K562 (cell line): ENCODE measurements at regions not wholly inside any gene's neighbourhood (a gene's known extent, or its start where the extent isn't known, plus 50 kb on each side); places are given as distances from the start of the nearest gene placed in this dataset.

ENCODE experiments used
- ATAC-seq: fragments of 200-7000 bp; cut with Tn5 transposase; 3 replicates; pipeline ENCODE4 v1.9.1; 2020; ENCODE audit warnings: moderate library complexity
- BruUV-seq: library from RNA; stranded (reverse); fragments of 400-500 nt; replicated peaks from 2 replicates; lab custom pipeline; 2021; lab: Mats Ljungman, UMichigan
- CTCF ChIA-PET: fragments of 300-600 bp; formaldehyde crosslinking; extraction: SDS; loops from one replicate; lab custom pipeline; 2021; ENCODE audit warnings: low intra/inter-chr PET ratio; lab: Yijun Ruan, JAX
- POLR2A ChIA-PET: fragments of 300-600, 350-650 bp; sonication (Branson Sonifier 250); formaldehyde crosslinking; extraction: SDS; loops from one replicate; lab custom pipeline; 2021; ENCODE audit warnings: antibody characterized with exemption, inconsistent platforms; lab: Yijun Ruan, JAX
- DNase-seq, 4 experiments: peaks; one replicate each; pipeline versions ENCODE4 v3.0.0 to v3.0.0-alpha.2; 2011 to 2018; ENCODE audit warnings: low spot score in 3 of 4, mixed read lengths in 3 of 4; ENCODE audit errors: extremely low read depth in 1 of 4
- FAIRE-seq: peaks from 2 replicates; lab custom pipeline; 2011; peaks lifted over from hg19 to GRCh38; lab: Jason Lieb, UNC
- H2AFZ ChIP-seq: 2 replicates; pipeline ENCODE4 v1.6.0; 2011; ENCODE audit warnings: low read depth, low read length, control low read depth, inconsistent platforms
- H3K27ac ChIP-seq: fragments of 200-600 bp; 3 replicates; pipeline ENCODE4 v1.8.0; 2011; ENCODE audit warnings: low read depth, mild to moderate bottlenecking, control low read depth, inconsistent platforms, low read length, moderate library complexity, mixed read lengths; ENCODE audit errors: extremely low read depth
- H3K27me3 ChIP-seq, 2 experiments: fragments of 300-600 bp in 1 of 2; 2 replicates in 1 of 2; 3 replicates in 1 of 2; pipeline versions ENCODE4 v1.6.0 to v1.8.0; 2011; ENCODE audit warnings: inconsistent platforms in 2 of 2, low read length in 2 of 2, mild to moderate bottlenecking in 1 of 2, mixed read lengths in 1 of 2, moderate library complexity in 1 of 2; ENCODE audit not compliant: control insufficient read depth in 2 of 2, insufficient read depth in 2 of 2
- H3K36me3 ChIP-seq: fragments of 300-600 bp; 3 replicates; pipeline ENCODE4 v1.8.0; 2011; ENCODE audit warnings: mild to moderate bottlenecking, low read length, inconsistent platforms; ENCODE audit not compliant: control insufficient read depth, insufficient read depth
- H3K4me1 ChIP-seq, 2 experiments: fragments of 200-600 bp in 1 of 2; replicated peaks in 1 of 2; 2 replicates in 1 of 2; 3 replicates in 1 of 2; pipeline versions ENCODE4 v1.5.1 to v1.8.0; 2011; ENCODE audit warnings: inconsistent platforms in 2 of 2, low read length in 2 of 2, mild to moderate bottlenecking in 1 of 2, mixed read lengths in 1 of 2, moderate library complexity in 1 of 2; ENCODE audit not compliant: control insufficient read depth in 2 of 2, insufficient read depth in 2 of 2
- H3K4me2 ChIP-seq: 2 replicates; pipeline ENCODE4 v1.6.1; 2011; ENCODE audit warnings: low read length, control low read depth, inconsistent platforms, mixed read lengths; ENCODE audit not compliant: insufficient read depth
- H3K4me3 ChIP-seq: fragments of 200-600 bp; sonication (generic), shearing (Covaris generic); 2 replicates; pipeline ENCODE4 v1.5.1; 2016; ENCODE audit warnings: control low read depth, inconsistent platforms
- H3K79me2 ChIP-seq: fragments of 200-600 bp; 3 replicates; pipeline ENCODE4 v1.8.0; 2011; ENCODE audit warnings: low read length, inconsistent platforms; ENCODE audit not compliant: control insufficient read depth, insufficient read depth
- H3K9ac ChIP-seq, 2 experiments: 2 replicates each; pipeline versions ENCODE4 v1.6.0 to v1.6.1; 2011; ENCODE audit warnings: low read depth in 2 of 2, low read length in 2 of 2, control low read depth in 1 of 2, inconsistent platforms in 1 of 2, mild to moderate bottlenecking in 1 of 2, mixed read lengths in 1 of 2; ENCODE audit not compliant: insufficient read depth in 1 of 2
- H3K9me1 ChIP-seq: one replicate; pipeline ENCODE4 v1.6.0; 2011; ENCODE audit warnings: inconsistent platforms, mild to moderate bottlenecking, low read length, moderate library complexity; ENCODE audit not compliant: control insufficient read depth, insufficient read depth
- H3K9me3 ChIP-seq: replicated peaks from 2 replicates; pipeline ENCODE4 v1.5.1; 2011; ENCODE audit warnings: low read depth, low read length, inconsistent platforms; ENCODE audit not compliant: control insufficient read depth, insufficient read depth
- H4K20me1 ChIP-seq: replicated peaks from 2 replicates; pipeline ENCODE4 v1.6.1; 2011; ENCODE audit warnings: low read length, inconsistent platforms, mixed read lengths; ENCODE audit not compliant: control insufficient read depth, insufficient read depth
- BCL6 ChIP-seq: fragments of 250-450 bp; sonication (Bioruptor Pico); IDR thresholded peaks from 2 replicates; pipeline ENCODE4 v1.4.0; 2020
- BRD4 ChIP-seq: fragments of 200-600 bp; sonication (generic); IDR thresholded peaks from 2 replicates; pipeline ENCODE4 v1.6.1; 2017; ENCODE audit warnings: inconsistent platforms
- FOSL1 ChIP-seq: fragments of 200-800 bp; sonication (Bioruptor generic); conservative IDR thresholded peaks from 2 replicates; pipeline ENCODE4 v1.6.1; 2016; ENCODE audit warnings: missing genetic modification characterization, missing compliant biosample characterization
- FOXA3 ChIP-seq, 2 experiments: fragments of 450-650 bp in 1 of 2; sonication (generic) in 1 of 2; formaldehyde crosslinking; IDR thresholded peaks in 1 of 2; conservative IDR thresholded peaks in 1 of 2; 2 replicates each; pipeline versions ENCODE4 v1.4.0 to v1.8.0; 2020 to 2022; ENCODE audit warnings: mild to moderate bottlenecking in 2 of 2, missing genetic modification reagents in 1 of 2
- HOXB6 ChIP-seq: fragments of 250-450 bp; sonication (Bioruptor Pico); IDR thresholded peaks from 2 replicates; pipeline ENCODE4 v1.5.1; 2022; ENCODE audit warnings: mild to moderate bottlenecking, borderline replicate concordance
- MAFG ChIP-seq: fragments of 450-650 bp; conservative IDR thresholded peaks from 2 replicates; pipeline ENCODE4 v1.6.1; 2016; ENCODE audit warnings: missing genetic modification characterization, missing compliant biosample characterization
- PHB ChIP-seq: fragments of 250-450 bp; sonication (Bioruptor Pico); IDR thresholded peaks from 2 replicates; pipeline ENCODE4 v1.5.0; 2021
- PREB ChIP-seq: sonication (generic); formaldehyde crosslinking; IDR thresholded peaks from 2 replicates; pipeline ENCODE4 v1.8.1; 2023; ENCODE audit warnings: mild to moderate bottlenecking, missing genetic modification reagents
- RB1 ChIP-seq: fragments of 450-650 bp; IDR thresholded peaks from 2 replicates; pipeline ENCODE4 v1.6.1; 2017; ENCODE audit warnings: low read depth, mild to moderate bottlenecking
- RUNX1 ChIP-seq: sonication (generic); IDR thresholded peaks from 2 replicates; pipeline ENCODE4 v1.6.1; 2016; ENCODE audit warnings: antibody characterized with exemption, low read depth
- UBTF ChIP-seq, 2 experiments: IDR thresholded peaks; 2 replicates each; pipeline ENCODE4 v1.6.1; 2012; ENCODE audit warnings: improper control_type of control experiment in 2 of 2, low read depth in 2 of 2, low read length in 2 of 2, borderline replicate concordance in 1 of 2
- ZBTB26 ChIP-seq: fragments of 450-650 bp; formaldehyde crosslinking; IDR thresholded peaks from 2 replicates; pipeline ENCODE4 v1.4.0; 2022; ENCODE audit warnings: missing genetic modification characterization
- ZFP36 ChIP-seq: fragments of 150-350 bp; IDR thresholded peaks from 2 replicates; pipeline ENCODE4 v1.6.1; 2018; ENCODE audit warnings: low read length, low read depth; ENCODE audit not compliant: partially characterized antibody
- ZNF3 ChIP-seq: fragments of 250-450 bp; sonication (Bioruptor Pico); IDR thresholded peaks from 2 replicates; pipeline ENCODE4 v1.5.0; 2021; ENCODE audit warnings: mild to moderate bottlenecking, moderate library complexity
- ZNF561 ChIP-seq: fragments of 450-650 bp; formaldehyde crosslinking; conservative IDR thresholded peaks from 2 replicates; pipeline ENCODE4 v1.4.0; 2020; ENCODE audit warnings: mild to moderate bottlenecking, moderate library complexity
- in situ Hi-C: fragments of 300-500 bp; cut with MboI; formaldehyde crosslinking; loops from 4 replicates; pipeline ENCODE4 v1.15.0; 2018; ENCODE audit warnings: inconsistent platforms, mixed read lengths
- intact Hi-C: fragments of 100-400 bp; cut with micrococcal nuclease; formaldehyde crosslinking; loops from 2 replicates; pipeline ENCODE4 v1.14.2; 2022

GRCh38 chr13:33548069-33548468 is 262.5 kb upstream of the STARD13 start:
- Histone ChIP-seq H2AFZ (no peak overlapping the region), H3K4me3 (no peak overlapping the region), H3K27ac (no peak overlapping the region), H3K36me3 (no peaks in the 10 kb centered on the region), H3K9ac (no peak overlapping the region), H3K4me2 (no peak overlapping the region)
- ChIA-PET CTCF (no interaction called here), POLR2A (no interaction called here)
- no TSS peak for BruUV-seq
- ATAC-seq (no peak), DNase-seq (no peak), FAIRE-seq (no peak)
- intact Hi-C loops, result loop anchor here (10.0 kb wide), 2 partner anchors 177 to 483 kb away; no protein-coding TSS in a partner anchor
- TF ChIP-seq UBTF (IDR thresholded peaks at IDR 0.05; ENCODE audit: borderline replicate concordance in 1 of 2, low read depth in 2 of 2, low read length in 2 of 2), result no peak
- TF ChIP-seq ZFP36, result no peak
- TF ChIP-seq ZBTB26, result no peak
- TF ChIP-seq FOXA3 (CRISPR knock-in tag; conservative IDR thresholded peaks at IDR 0.05 in 1 of 2, IDR thresholded peaks at IDR 0.05 in 1 of 2), result no peak
- no peak for TF ChIP-seq BCL6
- TF ChIP-seq MAFG (tag), result no peak
- TF ChIP-seq PHB, result no peak
- no peak for TF ChIP-seq ZNF561 (CRISPR knock-in tag)
- no peak for TF ChIP-seq BRD4
- no peak for TF ChIP-seq PREB (CRISPR knock-in tag)
- no peak for TF ChIP-seq RUNX1
- no peak for TF ChIP-seq RB1
- TF ChIP-seq ZNF3 (CRISPR knock-in tag), result no peak
- no peak for TF ChIP-seq HOXB6
- no peak for TF ChIP-seq FOSL1
- TF ChIP-seq, all 486 proteins: peak for 0
- no peaks in the 10 kb centered on the region for H3K27me3 ChIP-seq
- no peaks in the 10 kb centered on the region for H3K79me2 ChIP-seq
- H3K9me1 ChIP-seq, result no peaks in the 10 kb centered on the region
- in situ Hi-C loops, result no loop called here
- peaks cover 0 to 5% of the 10 kb centered on the region in 2 experiments; a peak in 2 of 5 replicates for H3K4me1 ChIP-seq
- H4K20me1 ChIP-seq, result no peaks in the 10 kb centered on the region
- no peaks in the 10 kb centered on the region; the same call in 1 of the 2 replicates for H3K9me3 ChIP-seq
